Lower lobe of right lung (tissue), 2 donors: ENCODE measurements at regions not wholly inside any gene's neighbourhood (a gene's known extent, or its start where the extent isn't known, plus 50 kb on each side); places are given as distances from the start of the nearest gene placed in this dataset.

ENCODE experiments used
- ATAC-seq, 2 donors: fragments of 200-7000 bp; cut with Tn5 transposase; one replicate each; pipeline ENCODE4 v1.9.1; 2020 to 2022; ENCODE audit warnings: mild to moderate bottlenecking in 2 of 2, moderate library complexity in 2 of 2
- DNase-seq: peaks from one replicate; pipeline ENCODE4 v3.0.0-alpha.2; 2020
- H3K27ac ChIP-seq: fragments of 200-600 bp; one replicate; pipeline ENCODE4 v1.8.0; 2022
- H3K27me3 ChIP-seq: fragments of 200-600 bp; one replicate; pipeline ENCODE4 v1.8.0; 2022; ENCODE audit warnings: low read depth
- H3K36me3 ChIP-seq: fragments of 200-600 bp; one replicate; pipeline ENCODE4 v1.8.0; 2022; ENCODE audit warnings: mild to moderate bottlenecking
- H3K4me1 ChIP-seq: fragments of 200-600 bp; one replicate; pipeline ENCODE4 v1.8.0; 2022
- H3K4me3 ChIP-seq: fragments of 200-600 bp; one replicate; pipeline ENCODE4 v1.8.0; 2022; ENCODE audit warnings: mild to moderate bottlenecking
- H3K9me3 ChIP-seq: fragments of 200-600 bp; one replicate; pipeline ENCODE4 v1.8.0; 2022
- intact Hi-C: fragments of 100-400 bp; cut with DNase I; formaldehyde crosslinking; loops from one replicate; pipeline ENCODE4 v1.11.0; 2022
- TF ChIP-seq, protein P1 (sequence below): fragments of 200-600 bp; IDR thresholded peaks from one replicate; pipeline ENCODE4 v1.8.0; 2022; ENCODE audit warnings: antibody characterized with exemption, mild to moderate bottlenecking
- donor health status: DM: no; HTN: yes; CAD: no; lungs with severe emphysema.

DNA sequence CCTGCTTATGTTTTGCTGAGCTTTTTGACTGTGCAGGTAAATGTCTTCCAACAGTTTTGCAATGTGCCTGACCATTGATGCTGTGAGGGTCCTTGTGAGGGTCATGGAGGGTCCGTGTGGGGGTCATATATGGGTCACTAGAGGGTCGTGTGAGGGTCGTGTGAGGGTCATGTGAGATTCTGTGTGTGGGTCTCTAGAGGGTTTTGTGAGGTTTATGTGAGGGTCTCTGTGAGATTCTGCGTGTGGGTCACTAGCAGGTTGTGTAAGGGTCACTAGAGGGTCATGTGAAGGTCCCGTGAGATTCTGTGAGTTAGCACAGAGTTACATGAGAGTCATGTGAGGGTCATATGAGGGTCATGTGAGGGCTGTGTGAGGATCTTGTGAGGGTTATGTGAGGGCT lies 263.9 kb upstream of the B3GAT1 start:
- H3K9me3 ChIP-seq, result no peaks in the 10 kb centered on the region
- peaks cover 9% of the 10 kb centered on the region for H3K27me3 ChIP-seq
- no peak overlapping the region for H3K27ac ChIP-seq
- no peaks in the 10 kb centered on the region for H3K36me3 ChIP-seq
- DNase-seq, result no peak
- intact Hi-C loops, result no loop called here
- ATAC-seq, result no peak
- H3K4me3 ChIP-seq, result no peak overlapping the region
- TF ChIP-seq, protein P1, sequence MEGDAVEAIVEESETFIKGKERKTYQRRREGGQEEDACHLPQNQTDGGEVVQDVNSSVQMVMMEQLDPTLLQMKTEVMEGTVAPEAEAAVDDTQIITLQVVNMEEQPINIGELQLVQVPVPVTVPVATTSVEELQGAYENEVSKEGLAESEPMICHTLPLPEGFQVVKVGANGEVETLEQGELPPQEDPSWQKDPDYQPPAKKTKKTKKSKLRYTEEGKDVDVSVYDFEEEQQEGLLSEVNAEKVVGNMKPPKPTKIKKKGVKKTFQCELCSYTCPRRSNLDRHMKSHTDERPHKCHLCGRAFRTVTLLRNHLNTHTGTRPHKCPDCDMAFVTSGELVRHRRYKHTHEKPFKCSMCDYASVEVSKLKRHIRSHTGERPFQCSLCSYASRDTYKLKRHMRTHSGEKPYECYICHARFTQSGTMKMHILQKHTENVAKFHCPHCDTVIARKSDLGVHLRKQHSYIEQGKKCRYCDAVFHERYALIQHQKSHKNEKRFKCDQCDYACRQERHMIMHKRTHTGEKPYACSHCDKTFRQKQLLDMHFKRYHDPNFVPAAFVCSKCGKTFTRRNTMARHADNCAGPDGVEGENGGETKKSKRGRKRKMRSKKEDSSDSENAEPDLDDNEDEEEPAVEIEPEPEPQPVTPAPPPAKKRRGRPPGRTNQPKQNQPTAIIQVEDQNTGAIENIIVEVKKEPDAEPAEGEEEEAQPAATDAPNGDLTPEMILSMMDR, result no peak
- H3K4me1 ChIP-seq, result no peaks in the 10 kb centered on the region

DNA sequence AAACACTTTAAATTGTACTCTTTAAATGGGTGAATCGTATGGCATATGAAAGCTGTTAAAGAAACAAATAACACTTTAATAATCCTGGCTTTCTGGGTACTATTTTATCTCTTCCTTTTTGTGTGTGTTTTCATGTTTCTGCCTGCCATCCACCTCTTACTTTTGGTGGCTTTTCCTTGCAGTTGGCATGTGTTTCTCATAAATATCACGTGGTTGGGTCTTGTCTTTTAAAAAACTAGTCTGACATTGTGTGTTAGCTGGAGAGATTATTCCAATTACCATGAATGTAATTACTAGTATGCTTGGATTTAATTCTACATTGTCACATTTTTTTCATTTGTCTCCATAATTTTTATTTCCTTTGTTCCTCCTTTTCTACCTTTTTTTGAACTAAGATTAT lies 262.9 kb upstream of the B3GAT1 start:
- Histone ChIP-seq H3K27me3 (peaks cover 18% of the 10 kb centered on the region), H3K9me3 (no peaks in the 10 kb centered on the region), H3K4me1 (no peaks in the 10 kb centered on the region), H3K27ac (no peak overlapping the region), H3K4me3 (no peak overlapping the region), H3K36me3 (no peaks in the 10 kb centered on the region)
- DNase-seq, result no peak
- TF ChIP-seq, protein P1, result no peak
- intact Hi-C loops, result no loop called here
- no peak for ATAC-seq

DNA sequence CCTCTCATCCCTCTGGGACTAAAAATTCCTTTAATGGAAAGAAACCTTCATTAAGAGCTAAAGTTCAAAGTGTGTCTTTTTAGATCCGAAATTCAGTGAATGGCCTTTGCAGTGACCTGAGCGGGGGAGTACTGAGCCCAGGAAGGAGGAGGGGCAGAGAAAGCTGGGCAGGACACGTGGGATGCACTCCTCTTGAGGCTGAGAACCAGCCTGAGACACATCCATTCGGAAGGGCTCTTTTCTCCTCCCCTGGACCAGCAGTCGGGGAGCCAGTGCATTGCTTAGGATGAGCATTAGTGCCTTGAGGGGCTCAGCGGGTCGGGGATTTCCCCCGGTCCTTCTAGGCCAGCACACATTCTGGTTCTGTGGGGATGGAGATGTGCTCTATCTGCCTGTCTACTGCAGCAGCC lies 258.9 kb upstream of the B3GAT1 start:
- Histone ChIP-seq H3K27ac (no peak overlapping the region), H3K27me3 (peaks cover 22% of the 10 kb centered on the region), H3K4me3 (no peak overlapping the region), H3K36me3 (no peaks in the 10 kb centered on the region), H3K9me3 (no peaks in the 10 kb centered on the region), H3K4me1 (no peaks in the 10 kb centered on the region)
- DNase-seq (no peak), ATAC-seq (no peak)
- intact Hi-C loops, result no loop called here
- TF ChIP-seq, protein P1, result no peak

DNA sequence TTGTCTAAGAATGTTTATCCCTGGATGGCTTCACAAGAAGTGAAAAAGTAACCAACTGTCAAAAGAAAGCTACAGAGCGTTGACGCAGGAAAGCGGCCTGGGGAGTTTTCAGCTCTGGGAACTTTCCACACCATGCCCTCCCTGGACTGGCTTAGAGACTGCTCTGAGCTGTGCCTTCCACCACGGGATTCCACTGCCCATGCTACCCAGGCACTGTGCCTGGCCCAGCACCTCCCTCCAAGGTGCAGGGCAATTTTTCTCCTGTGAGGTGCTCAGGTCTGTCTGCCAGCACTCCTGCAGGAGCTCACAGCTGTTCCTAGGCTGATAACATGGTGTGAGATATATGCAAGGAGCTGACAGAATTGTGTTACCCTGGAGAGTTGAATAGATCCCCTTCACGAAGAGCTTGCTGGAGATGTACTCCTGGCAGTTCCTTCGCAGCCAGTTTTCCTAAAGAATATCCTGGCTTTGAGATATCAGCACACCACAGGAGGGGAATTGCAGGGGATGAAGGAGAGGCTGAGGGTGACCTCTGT lies 258.3 kb upstream of the B3GAT1 start:
- TF ChIP-seq, protein P1, result no peak
- no peak for DNase-seq
- no peaks in the 10 kb centered on the region for H3K4me1 ChIP-seq
- H3K27ac ChIP-seq, result no peak overlapping the region
- no peaks in the 10 kb centered on the region for H3K36me3 ChIP-seq
- ATAC-seq, result no peak
- H3K4me3 ChIP-seq, result no peak overlapping the region
- H3K27me3 ChIP-seq, result peaks cover 22% of the 10 kb centered on the region
- H3K9me3 ChIP-seq, result no peaks in the 10 kb centered on the region
- intact Hi-C loops, result no loop called here

DNA sequence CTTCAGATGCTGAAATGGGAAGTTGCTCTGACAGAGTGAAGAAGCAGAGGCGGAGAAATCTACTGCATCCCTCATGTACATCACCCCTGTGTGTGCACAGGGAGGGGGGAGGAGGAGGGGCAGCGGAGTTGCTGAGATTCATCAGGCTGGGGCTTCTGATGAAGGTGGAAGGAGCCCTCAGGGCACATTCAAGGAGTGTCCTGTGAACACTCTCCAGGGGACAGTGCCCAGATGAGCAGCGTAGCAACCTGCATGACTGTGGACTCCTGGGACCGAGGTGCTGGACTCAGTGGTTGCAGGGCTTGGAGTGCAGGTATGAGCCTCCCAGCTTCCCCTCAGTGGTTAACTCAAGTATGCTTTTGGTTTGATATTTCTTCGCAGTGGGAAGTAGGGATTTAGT lies 257.8 kb upstream of the B3GAT1 start:
- intact Hi-C loops, result no loop called here
- TF ChIP-seq, protein P1, result no peak
- Histone ChIP-seq H3K27ac (no peak overlapping the region), H3K36me3 (no peaks in the 10 kb centered on the region), H3K9me3 (no peaks in the 10 kb centered on the region), H3K4me1 (no peaks in the 10 kb centered on the region), H3K27me3 (peaks cover 22% of the 10 kb centered on the region), H3K4me3 (no peak overlapping the region)
- DNase-seq (no peak), ATAC-seq (no peak)

DNA sequence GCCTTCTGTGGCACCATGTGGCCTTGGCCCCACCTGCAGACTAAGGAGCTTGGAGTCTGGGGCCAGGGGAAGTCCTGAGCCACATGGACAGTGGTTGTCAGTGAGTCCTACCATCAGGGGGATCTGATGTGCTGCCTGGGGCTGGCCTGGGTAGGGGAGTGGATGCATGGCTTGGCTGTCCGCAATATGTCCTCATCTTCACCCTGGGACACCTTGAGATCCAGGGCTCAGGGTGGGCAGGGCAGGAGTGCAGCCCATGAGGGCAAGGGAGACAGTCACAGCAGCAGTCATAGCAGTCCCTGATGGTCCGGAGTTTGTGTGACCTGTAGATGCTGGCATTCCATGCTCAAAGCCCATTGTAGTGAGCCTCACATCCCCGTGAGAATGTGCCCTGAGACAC lies 256.8 kb upstream of the B3GAT1 start:
- Histone ChIP-seq H3K4me3 (no peak overlapping the region), H3K36me3 (no peaks in the 10 kb centered on the region), H3K9me3 (no peaks in the 10 kb centered on the region), H3K4me1 (no peaks in the 10 kb centered on the region), H3K27me3 (peaks cover 22% of the 10 kb centered on the region), H3K27ac (no peak overlapping the region)
- DNase-seq (no peak), ATAC-seq (no peak)
- TF ChIP-seq, protein P1, result no peak
- intact Hi-C loops, result no loop called here
